Cardiac muscle cell (in vitro differentiated cells and primary cell): ENCODE measurements at regions not wholly inside any gene's neighbourhood (a gene's known extent, or its start where the extent isn't known, plus 50 kb on each side); places are given as distances from the start of the nearest gene placed in this dataset.

Source experiments
- DNase-seq, 2 donors: peaks; one replicate each; pipeline versions ENCODE4 v3.0.0 to v3.0.0-alpha.2; 2010 to 2017; ENCODE audit warnings: low read depth in 1 of 2, low spot score in 1 of 2
- H3K27ac ChIP-seq: fragments of 200-600 bp; sonication (generic); 2 replicates; pipeline ENCODE4 v1.5.1; 2016
- H3K27me3 ChIP-seq: fragments of 200-600 bp; sonication (generic); 2 replicates; pipeline ENCODE4 v1.6.0; 2016; ENCODE audit warnings: control low read depth
- H3K36me3 ChIP-seq: fragments of 200-600 bp; sonication (generic); 2 replicates; pipeline ENCODE4 v1.5.1; 2016; ENCODE audit warnings: control low read depth
- H3K4me1 ChIP-seq: fragments of 200-600 bp; sonication (generic); 2 replicates; pipeline ENCODE4 v1.8.1; 2017; ENCODE audit warnings: low read depth, mild to moderate bottlenecking, mixed run types
- H3K4me3 ChIP-seq: fragments of 200-600 bp; sonication (generic); 2 replicates; pipeline ENCODE4 v1.5.1; 2016; ENCODE audit warnings: mild to moderate bottlenecking
- H3K9me3 ChIP-seq: fragments of 200-600 bp; sonication (generic); 2 replicates; pipeline ENCODE4 v1.5.1; 2017; ENCODE audit warnings: low read depth, mild to moderate bottlenecking, control low read depth
- TF ChIP-seq, protein P1 (sequence below): IDR thresholded peaks from 2 replicates; pipeline ENCODE4 v1.5.1; 2012; ENCODE audit warnings: low read depth, mild to moderate bottlenecking, low read length

DNA sequence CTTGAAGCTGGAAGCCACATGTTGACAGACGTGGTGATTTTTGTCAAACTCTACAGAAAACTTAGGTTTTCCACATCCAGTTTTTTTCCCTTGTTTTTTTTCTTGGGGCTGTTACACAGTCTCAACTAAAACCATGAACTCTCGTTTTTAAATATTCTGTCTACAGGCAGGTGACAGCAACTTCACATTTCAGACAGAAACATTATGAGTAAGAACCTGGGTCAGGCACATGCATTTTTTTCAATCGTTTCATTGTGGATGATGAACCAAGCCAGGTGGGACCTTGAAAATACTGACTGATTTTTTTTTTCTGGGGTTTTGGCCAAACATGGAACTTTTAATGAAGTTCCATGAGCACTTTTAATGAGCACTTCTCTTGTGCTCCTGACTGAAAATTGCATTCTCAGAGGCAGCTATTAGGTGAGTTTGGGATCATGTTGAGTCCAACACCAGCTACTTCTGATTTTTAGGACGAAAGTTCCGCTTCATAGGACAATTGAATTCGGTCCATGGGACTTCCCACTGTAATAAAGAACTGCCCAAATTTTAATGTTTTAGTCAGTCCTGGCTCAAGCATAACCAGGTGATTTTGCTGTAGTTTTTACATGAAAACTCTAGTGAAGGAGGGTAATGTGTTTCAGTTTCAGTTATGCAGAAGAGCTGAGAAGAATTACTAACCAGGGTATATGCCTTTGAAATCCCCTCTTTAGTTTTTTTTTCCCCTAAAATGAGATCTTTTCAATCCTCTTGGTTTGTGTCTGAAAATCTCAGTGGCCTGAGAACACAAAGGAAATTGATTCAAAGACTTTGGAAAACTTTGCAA lies 93.2 kb upstream of the ADAMTS16 start:
- TF ChIP-seq, protein P1, sequence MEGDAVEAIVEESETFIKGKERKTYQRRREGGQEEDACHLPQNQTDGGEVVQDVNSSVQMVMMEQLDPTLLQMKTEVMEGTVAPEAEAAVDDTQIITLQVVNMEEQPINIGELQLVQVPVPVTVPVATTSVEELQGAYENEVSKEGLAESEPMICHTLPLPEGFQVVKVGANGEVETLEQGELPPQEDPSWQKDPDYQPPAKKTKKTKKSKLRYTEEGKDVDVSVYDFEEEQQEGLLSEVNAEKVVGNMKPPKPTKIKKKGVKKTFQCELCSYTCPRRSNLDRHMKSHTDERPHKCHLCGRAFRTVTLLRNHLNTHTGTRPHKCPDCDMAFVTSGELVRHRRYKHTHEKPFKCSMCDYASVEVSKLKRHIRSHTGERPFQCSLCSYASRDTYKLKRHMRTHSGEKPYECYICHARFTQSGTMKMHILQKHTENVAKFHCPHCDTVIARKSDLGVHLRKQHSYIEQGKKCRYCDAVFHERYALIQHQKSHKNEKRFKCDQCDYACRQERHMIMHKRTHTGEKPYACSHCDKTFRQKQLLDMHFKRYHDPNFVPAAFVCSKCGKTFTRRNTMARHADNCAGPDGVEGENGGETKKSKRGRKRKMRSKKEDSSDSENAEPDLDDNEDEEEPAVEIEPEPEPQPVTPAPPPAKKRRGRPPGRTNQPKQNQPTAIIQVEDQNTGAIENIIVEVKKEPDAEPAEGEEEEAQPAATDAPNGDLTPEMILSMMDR, result no peak
- Histone ChIP-seq H3K9me3 (no peaks in the 10 kb centered on the region), H3K27me3 (no peaks in the 10 kb centered on the region), H3K27ac (no peak overlapping the region), H3K4me3 (no peak overlapping the region), H3K36me3 (no peaks in the 10 kb centered on the region), H3K4me1 (no peaks in the 10 kb centered on the region)
- DNase-seq, result no peak

DNA sequence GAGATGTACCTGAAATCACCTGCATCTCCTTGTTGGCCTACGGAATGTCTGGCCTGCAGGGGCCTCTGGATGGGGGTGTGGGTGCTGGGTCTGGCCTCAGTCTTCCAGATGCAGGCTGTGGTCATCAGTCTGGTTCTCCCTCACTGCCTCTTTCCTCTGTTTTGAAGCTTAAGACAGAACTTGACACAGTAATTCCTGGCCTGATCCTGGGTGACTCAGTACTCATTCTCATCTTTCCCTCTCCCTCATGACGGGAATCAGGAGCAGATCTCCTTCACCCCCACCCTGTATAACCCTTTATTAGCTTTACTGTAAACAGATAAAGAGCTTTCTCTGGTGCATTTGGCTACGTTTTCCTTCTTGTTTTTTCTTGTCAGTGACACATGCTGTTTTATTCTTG lies 89.3 kb upstream of the ADAMTS16 start:
- Histone ChIP-seq H3K4me3 (no peak overlapping the region), H3K9me3 (no peaks in the 10 kb centered on the region), H3K4me1 (no peaks in the 10 kb centered on the region), H3K27me3 (no peaks in the 10 kb centered on the region), H3K36me3 (no peaks in the 10 kb centered on the region), H3K27ac (no peak overlapping the region)
- DNase-seq, result no peak
- TF ChIP-seq, protein P1, result no peak

DNA sequence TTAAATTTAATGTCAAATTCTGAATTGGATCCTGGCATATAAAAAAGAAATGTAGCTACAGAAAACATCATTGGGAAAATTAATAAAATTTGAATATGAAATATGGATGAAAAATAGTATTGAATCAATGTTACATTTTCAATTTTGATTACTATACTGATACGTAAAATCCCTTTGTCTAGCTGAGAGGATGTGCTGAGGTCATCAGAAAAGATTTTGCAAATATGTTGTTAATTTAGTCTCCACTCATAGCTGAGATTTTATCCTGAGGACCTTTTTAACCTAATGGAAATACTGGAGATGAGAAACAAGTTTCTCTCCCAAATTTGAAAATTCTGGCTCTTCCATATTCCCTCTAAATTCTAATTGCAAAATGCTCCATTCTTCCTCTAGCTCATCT lies 84.4 kb upstream of the ADAMTS16 start:
- no peaks in the 10 kb centered on the region for H3K36me3 ChIP-seq

GRCh38 chr5:5061836-5062235 lies 78.3 kb upstream of the ADAMTS16 start:
- Histone ChIP-seq H3K27ac (no peak overlapping the region), H3K9me3 (no peaks in the 10 kb centered on the region)

More for the DNA sequence above, 84.4 kb upstream of the ADAMTS16 start:
- Histone ChIP-seq H3K27me3 (no peaks in the 10 kb centered on the region), H3K27ac (no peak overlapping the region), H3K4me3 (no peak overlapping the region), H3K4me1 (no peaks in the 10 kb centered on the region), H3K9me3 (no peaks in the 10 kb centered on the region)
- DNase-seq, result no peak
- TF ChIP-seq, protein P1, result no peak

GRCh38 chr5:5062525-5063302 lies 77.4 kb upstream of the ADAMTS16 start:
- no peak overlapping the region for H3K27ac ChIP-seq
- no peak overlapping the region for H3K4me3 ChIP-seq
- no peaks in the 10 kb centered on the region for H3K4me1 ChIP-seq
- H3K27me3 ChIP-seq, result no peaks in the 10 kb centered on the region
- no peaks in the 10 kb centered on the region for H3K36me3 ChIP-seq
- H3K9me3 ChIP-seq, result no peaks in the 10 kb centered on the region
- DNase-seq, result no peak
- TF ChIP-seq, protein P1, result no peak

More at GRCh38 chr5:5061836-5062235, 78.3 kb upstream of the ADAMTS16 start:
- Histone ChIP-seq H3K27me3 (no peaks in the 10 kb centered on the region), H3K4me3 (no peak overlapping the region), H3K36me3 (no peaks in the 10 kb centered on the region), H3K4me1 (no peaks in the 10 kb centered on the region)
- DNase-seq, result no peak
- TF ChIP-seq, protein P1, result no peak
